IPS-NIHi11 (cell line): ENCODE measurements at regions not wholly inside any gene's neighbourhood (a gene's known extent, or its start where the extent isn't known, plus 50 kb on each side); places are given as distances from the start of the nearest gene placed in this dataset.

Experiments
- DNase-seq: peaks from one replicate; pipeline ENCODE4 v3.0.0; 2012; ENCODE audit warnings: mixed read lengths, low spot score

GRCh38 chr3:164572436-164572835, 505.9 kb downstream of the SI start:
- no peak for DNase-seq

GRCh38 chr3:164550857-164551256, 527.4 kb downstream of the SI start:
- DNase-seq: no peak

GRCh38 chr3:164539215-164539614, 539.1 kb downstream of the SI start:
- no peak for DNase-seq

GRCh38 chr3:164537485-164537884, 540.8 kb downstream of the SI start:
- DNase-seq: no peak

GRCh38 chr3:164533275-164533674, 545.0 kb downstream of the SI start:
- DNase-seq: no peak

- DNase-seq: no peak
These were observed 552.0 kb downstream of the SI start for GRCh38 chr3:164526250-164526649.

- DNase-seq: no peak
These were observed 554.1 kb downstream of the SI start for GRCh38 chr3:164524201-164524600.

- no peak for DNase-seq
These were observed 556.1 kb downstream of the SI start for GRCh38 chr3:164522073-164522763.

GRCh38 chr3:164521644-164522043, 556.7 kb downstream of the SI start:
- DNase-seq: no peak

- no peak for DNase-seq
These were observed 557.2 kb downstream of the SI start for GRCh38 chr3:164521139-164521538.

- no peak for DNase-seq
These were observed 563.0 kb downstream of the SI start for GRCh38 chr3:164515256-164515655.

- DNase-seq: no peak
These were observed 563.7 kb downstream of the SI start for GRCh38 chr3:164514576-164514975.

- no peak for DNase-seq
These were observed 570.4 kb downstream of the SI start for GRCh38 chr3:164507886-164508285.

- DNase-seq: no peak
These were observed 579.4 kb downstream of the SI start for GRCh38 chr3:164498917-164499316.

- DNase-seq: no peak
These were observed 589.4 kb downstream of the SI start for GRCh38 chr3:164488893-164489292.

- no peak for DNase-seq
These were observed 592.1 kb downstream of the SI start for GRCh38 chr3:164486150-164486549.

GRCh38 chr3:164479978-164480377, 598.3 kb downstream of the SI start:
- DNase-seq: no peak

- no peak for DNase-seq
These were observed 598.9 kb downstream of the SI start for GRCh38 chr3:164479406-164479805.

- no peak for DNase-seq
These were observed 600.0 kb downstream of the SI start for GRCh38 chr3:164478323-164478722.

- DNase-seq: no peak
These were observed 600.9 kb downstream of the SI start for GRCh38 chr3:164477403-164477802.

- DNase-seq: no peak
These were observed 601.7 kb downstream of the SI start for GRCh38 chr3:164476631-164477030.

GRCh38 chr3:164470471-164470870, 607.8 kb downstream of the SI start:
- DNase-seq: no peak

GRCh38 chr3:164468055-164468454, 610.2 kb downstream of the SI start:
- DNase-seq: no peak

- DNase-seq: no peak
These were observed 611.3 kb downstream of the SI start for GRCh38 chr3:164467007-164467406.

- DNase-seq: no peak
These were observed 613.1 kb downstream of the SI start for GRCh38 chr3:164465172-164465571.
